GM12875 (cell line): ENCODE measurements at regions not wholly inside any gene's neighbourhood (a gene's known extent, or its start where the extent isn't known, plus 50 kb on each side); places are given as distances from the start of the nearest gene placed in this dataset.

Source experiments
- H3K4me3 ChIP-seq: one replicate; pipeline ENCODE4 v1.5.1; 2011; ENCODE audit warnings: low read depth, low read length, control low read depth
- TF ChIP-seq, protein P1 (sequence below): IDR thresholded peaks from 2 replicates; pipeline ENCODE4 v1.5.1; 2011; ENCODE audit warnings: low read depth, mild to moderate bottlenecking, control low read depth, inconsistent platforms, low read length, moderate library complexity, borderline replicate concordance; ENCODE audit not compliant: insufficient read depth

GRCh38 chr4:75122424-75123014 is 189.6 kb downstream of the PARM1 start:
- no peak overlapping the region for H3K4me3 ChIP-seq
- TF ChIP-seq, protein P1, sequence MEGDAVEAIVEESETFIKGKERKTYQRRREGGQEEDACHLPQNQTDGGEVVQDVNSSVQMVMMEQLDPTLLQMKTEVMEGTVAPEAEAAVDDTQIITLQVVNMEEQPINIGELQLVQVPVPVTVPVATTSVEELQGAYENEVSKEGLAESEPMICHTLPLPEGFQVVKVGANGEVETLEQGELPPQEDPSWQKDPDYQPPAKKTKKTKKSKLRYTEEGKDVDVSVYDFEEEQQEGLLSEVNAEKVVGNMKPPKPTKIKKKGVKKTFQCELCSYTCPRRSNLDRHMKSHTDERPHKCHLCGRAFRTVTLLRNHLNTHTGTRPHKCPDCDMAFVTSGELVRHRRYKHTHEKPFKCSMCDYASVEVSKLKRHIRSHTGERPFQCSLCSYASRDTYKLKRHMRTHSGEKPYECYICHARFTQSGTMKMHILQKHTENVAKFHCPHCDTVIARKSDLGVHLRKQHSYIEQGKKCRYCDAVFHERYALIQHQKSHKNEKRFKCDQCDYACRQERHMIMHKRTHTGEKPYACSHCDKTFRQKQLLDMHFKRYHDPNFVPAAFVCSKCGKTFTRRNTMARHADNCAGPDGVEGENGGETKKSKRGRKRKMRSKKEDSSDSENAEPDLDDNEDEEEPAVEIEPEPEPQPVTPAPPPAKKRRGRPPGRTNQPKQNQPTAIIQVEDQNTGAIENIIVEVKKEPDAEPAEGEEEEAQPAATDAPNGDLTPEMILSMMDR = no peak

DNA sequence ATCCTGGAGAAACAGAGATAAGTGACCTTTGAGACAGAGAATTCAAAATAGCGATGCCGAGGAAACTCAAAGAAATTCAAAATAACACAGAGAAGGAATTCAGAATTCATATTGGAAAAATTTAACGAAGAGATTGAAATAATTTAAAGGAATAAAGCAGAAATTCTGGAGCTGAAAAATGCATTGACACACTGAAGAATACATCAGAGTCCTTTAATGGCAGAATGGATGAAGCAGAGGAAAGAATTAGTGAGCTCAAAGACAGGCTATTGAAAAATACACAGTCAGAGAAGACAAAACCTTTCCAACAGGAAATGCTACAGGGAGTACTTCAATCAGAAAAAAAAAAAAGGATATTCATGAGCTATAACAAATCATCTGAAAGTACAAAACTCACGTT is 185.8 kb downstream of the PARM1 start:
- TF ChIP-seq, protein P1 = no peak
- no peak overlapping the region for H3K4me3 ChIP-seq

GRCh38 chr4:75110061-75110460 is 177.1 kb downstream of the PARM1 start:
- H3K4me3 ChIP-seq = no peak overlapping the region
- TF ChIP-seq, protein P1 = no peak

DNA sequence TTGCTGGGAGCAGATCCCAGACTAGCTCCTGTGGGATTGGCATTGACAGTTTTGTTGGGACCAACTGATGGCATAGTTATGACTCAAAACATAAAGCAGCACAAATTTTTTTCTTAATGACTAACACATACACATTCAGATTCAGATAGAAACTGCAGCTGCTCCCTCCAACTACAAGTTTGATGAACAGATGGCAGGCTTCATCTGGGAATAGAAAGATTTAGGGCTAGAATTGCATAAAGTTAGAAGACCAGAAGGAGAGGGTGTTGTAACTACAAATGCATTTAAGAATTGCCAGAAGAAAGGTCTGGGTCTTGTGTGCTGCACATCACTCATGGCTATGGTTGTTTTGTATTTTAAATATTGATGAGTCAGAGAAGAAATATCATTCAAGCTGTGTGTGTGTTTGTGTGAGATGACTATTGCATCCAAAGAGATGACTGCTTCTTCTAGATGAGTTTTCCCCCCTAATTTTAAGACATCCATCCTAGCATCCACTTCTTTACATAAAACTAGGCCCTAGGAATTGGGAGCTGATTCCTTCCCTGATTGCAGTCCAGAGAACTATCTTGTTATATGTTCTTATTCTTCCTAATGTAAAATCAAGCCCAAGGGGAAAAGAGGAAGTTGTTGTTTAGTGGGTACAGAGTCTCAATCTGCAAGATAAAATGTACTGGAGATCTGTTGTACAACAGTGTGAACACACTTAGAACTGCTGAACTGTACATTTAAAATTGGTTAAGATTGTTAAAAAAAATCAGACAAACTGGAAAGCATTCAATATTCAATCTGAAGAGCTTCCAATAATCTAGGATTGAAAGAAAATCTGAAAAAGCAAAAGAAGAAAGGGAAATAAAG is 175.1 kb downstream of the PARM1 start:
- H3K4me3 ChIP-seq = no peak overlapping the region
- TF ChIP-seq, protein P1 = no peak

GRCh38 chr4:75102787-75103085 is 169.8 kb downstream of the PARM1 start:
- TF ChIP-seq, protein P1 = no peak
- H3K4me3 ChIP-seq = no peak overlapping the region

DNA sequence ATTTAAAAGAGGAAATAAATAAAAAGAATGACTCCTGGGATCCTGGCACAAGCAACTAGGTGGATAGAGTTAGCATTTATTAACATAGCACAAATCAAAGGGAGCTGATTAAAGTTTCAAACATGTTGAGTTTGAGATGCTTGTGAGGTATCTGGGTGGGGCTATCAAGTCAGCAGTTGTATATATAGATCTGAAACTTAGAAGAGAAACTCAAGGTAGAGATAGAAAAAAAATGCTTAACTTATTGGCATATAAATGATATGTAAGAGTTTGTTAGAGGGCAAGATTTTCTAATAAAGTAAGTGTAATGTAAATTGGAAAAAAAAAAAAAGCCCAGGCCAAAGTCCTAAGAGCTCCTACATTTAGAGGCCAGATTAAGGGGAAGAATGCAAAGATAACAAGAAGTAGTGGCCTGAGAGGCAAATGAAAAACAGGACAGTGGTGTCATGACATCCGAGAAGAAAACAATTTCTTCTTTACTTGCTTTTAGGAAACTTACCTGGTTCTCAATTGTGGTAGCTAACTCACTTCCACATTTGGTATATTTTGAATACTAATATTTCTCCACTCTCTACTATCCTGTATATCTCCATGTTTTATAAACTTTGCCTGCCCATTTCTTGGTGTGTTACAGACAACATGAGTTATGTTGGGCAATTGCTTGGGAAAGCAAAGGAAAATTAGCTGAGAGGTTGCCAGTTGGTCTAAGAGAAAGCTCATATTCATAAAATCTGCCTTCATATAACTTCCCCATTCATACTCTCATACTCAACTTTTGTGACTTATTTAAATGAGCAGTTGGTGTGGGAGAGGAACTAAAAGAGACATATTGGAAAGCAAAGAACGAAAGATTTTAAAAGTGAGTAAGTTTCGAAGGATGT is 169.2 kb downstream of the PARM1 start:
- H3K4me3 ChIP-seq = no peak overlapping the region
- TF ChIP-seq, protein P1 = no peak
